ENCODE measurements at regions not wholly inside any gene's neighbourhood (a gene's known extent, or its start where the extent isn't known, plus 50 kb on each side); places are given as distances from the start of the nearest gene placed in this dataset.

DNA sequence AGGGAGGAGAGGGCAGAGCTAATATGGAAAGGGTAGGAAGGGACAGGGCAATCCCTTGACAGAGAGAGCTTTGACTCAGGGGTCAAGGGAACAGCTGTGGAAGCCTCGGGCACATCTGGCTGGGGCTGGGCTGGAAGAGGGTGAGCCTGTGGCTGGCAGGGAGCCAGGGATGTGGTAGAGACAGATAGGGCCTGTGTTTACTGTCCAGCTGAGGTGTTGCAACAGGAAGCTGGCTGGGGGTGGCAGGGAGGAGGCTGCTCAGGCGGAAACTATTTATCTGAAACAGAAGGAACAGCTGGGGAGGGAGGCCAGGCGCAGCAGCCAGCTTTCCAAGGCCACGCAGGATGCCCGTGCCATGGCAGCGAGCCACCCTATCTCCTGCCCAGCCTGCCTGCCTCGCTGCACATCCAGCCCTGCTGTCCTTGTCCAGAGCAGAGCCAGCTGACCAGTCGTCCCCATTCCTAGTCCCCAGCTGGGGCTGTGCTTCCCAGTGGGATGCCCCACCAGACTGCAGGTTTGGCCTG is 264.7 kb downstream of the CYP26B1 start (continued):
- TF ChIP-seq, protein P1, sequence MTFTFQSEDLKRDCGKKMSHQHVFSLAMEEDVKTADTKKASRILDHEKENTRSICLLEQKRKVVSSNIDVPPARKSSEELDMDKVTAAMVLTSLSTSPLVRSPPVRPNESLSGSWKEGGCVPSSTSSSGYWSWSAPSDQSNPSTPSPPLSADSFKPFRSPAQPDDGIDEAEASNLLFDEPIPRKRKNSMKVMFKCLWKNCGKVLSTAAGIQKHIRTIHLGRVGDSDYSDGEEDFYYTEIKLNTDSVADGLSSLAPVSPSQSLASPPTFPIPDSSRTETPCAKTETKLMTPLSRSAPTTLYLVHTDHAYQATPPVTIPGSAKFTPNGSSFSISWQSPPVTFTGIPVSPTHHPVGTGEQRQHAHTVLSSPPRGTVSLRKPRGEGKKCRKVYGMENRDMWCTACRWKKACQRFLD (CRISPR knock-in tag; IDR thresholded peaks at IDR 0.05; ENCODE audit: borderline replicate concordance), result no peak
- TF ChIP-seq SMAD1 (CRISPR knock-in tag; IDR thresholded peaks at IDR 0.05; ENCODE audit: borderline replicate concordance, low read depth) (no peak), MYC (CRISPR knock-in tag; IDR thresholded peaks at IDR 0.05; ENCODE audit: borderline replicate concordance) (peak; percentile 67; the same call in 1 of the 2 replicates), MTA3 (CRISPR knock-in tag; IDR thresholded peaks at IDR 0.05) (no peak), ZNF816 (CRISPR knock-in tag; IDR thresholded peaks at IDR 0.05; ENCODE audit: borderline replicate concordance) (peak; percentile 71; the same call in 1 of the 2 replicates), NKX3-1 (CRISPR knock-in tag; IDR thresholded peaks at IDR 0.05) (no peak), HOXA7 (CRISPR knock-in tag; IDR thresholded peaks at IDR 0.05) (no peak), TCF7 (IDR thresholded peaks at IDR 0.05; ENCODE audit: low read depth) (peak; percentile 64; the same call in 1 of the 2 replicates), ZBTB8A (CRISPR knock-in tag; IDR thresholded peaks at IDR 0.05; ENCODE audit: borderline replicate concordance, low read depth) (no peak), NCOA2 (CRISPR knock-in tag; IDR thresholded peaks at IDR 0.05) (peak; percentile 90), POLR2A (IDR thresholded peaks at IDR 0.05; ENCODE audit: insufficient read depth in 1 of 2, low read depth in 2 of 2, low read length in 2 of 2) (no peak), ZFP36L1 (CRISPR knock-in tag; IDR thresholded peaks at IDR 0.05) (peak; percentile 83; the same call in 1 of the 2 replicates), ZSCAN20 (CRISPR knock-in tag; IDR thresholded peaks at IDR 0.05; ENCODE audit: borderline replicate concordance) (peak; percentile 88; the same call in 1 of the 2 replicates), ZNF788 (CRISPR knock-in tag; IDR thresholded peaks at IDR 0.05; ENCODE audit: borderline replicate concordance) (peak; percentile 97; the same call in 1 of the 2 replicates), HHEX (CRISPR knock-in tag; IDR thresholded peaks at IDR 0.05) (no peak), ZNF253 (CRISPR knock-in tag; IDR thresholded peaks at IDR 0.05; ENCODE audit: borderline replicate concordance) (0 out of 2 replicates have a peak, but pooled peaks have one; percentile 48), TARDBP (CRISPR knock-in tag; IDR thresholded peaks at IDR 0.05) (peak; percentile 94), ZNF326 (CRISPR knock-in tag; IDR thresholded peaks at IDR 0.05; ENCODE audit: borderline replicate concordance) (no peak), THYN1 (CRISPR knock-in tag; IDR thresholded peaks at IDR 0.05; ENCODE audit: borderline replicate concordance, low read depth) (0 out of 2 replicates have a peak, but pooled peaks have one; percentile 38), RFXANK (CRISPR knock-in tag; IDR thresholded peaks at IDR 0.05) (0 out of 2 replicates have a peak, but pooled peaks have one; percentile 85), ZNF530 (CRISPR knock-in tag; IDR thresholded peaks at IDR 0.05; ENCODE audit: low read depth) (no peak)
- TF ChIP-seq, protein P2, sequence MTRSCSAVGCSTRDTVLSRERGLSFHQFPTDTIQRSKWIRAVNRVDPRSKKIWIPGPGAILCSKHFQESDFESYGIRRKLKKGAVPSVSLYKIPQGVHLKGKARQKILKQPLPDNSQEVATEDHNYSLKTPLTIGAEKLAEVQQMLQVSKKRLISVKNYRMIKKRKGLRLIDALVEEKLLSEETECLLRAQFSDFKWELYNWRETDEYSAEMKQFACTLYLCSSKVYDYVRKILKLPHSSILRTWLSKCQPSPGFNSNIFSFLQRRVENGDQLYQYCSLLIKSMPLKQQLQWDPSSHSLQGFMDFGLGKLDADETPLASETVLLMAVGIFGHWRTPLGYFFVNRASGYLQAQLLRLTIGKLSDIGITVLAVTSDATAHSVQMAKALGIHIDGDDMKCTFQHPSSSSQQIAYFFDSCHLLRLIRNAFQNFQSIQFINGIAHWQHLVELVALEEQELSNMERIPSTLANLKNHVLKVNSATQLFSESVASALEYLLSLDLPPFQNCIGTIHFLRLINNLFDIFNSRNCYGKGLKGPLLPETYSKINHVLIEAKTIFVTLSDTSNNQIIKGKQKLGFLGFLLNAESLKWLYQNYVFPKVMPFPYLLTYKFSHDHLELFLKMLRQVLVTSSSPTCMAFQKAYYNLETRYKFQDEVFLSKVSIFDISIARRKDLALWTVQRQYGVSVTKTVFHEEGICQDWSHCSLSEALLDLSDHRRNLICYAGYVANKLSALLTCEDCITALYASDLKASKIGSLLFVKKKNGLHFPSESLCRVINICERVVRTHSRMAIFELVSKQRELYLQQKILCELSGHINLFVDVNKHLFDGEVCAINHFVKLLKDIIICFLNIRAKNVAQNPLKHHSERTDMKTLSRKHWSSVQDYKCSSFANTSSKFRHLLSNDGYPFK (CRISPR knock-in tag; IDR thresholded peaks at IDR 0.05; ENCODE audit: borderline replicate concordance), result peak; percentile 37; the same call in 1 of the 2 replicates
- TF ChIP-seq, protein P3, sequence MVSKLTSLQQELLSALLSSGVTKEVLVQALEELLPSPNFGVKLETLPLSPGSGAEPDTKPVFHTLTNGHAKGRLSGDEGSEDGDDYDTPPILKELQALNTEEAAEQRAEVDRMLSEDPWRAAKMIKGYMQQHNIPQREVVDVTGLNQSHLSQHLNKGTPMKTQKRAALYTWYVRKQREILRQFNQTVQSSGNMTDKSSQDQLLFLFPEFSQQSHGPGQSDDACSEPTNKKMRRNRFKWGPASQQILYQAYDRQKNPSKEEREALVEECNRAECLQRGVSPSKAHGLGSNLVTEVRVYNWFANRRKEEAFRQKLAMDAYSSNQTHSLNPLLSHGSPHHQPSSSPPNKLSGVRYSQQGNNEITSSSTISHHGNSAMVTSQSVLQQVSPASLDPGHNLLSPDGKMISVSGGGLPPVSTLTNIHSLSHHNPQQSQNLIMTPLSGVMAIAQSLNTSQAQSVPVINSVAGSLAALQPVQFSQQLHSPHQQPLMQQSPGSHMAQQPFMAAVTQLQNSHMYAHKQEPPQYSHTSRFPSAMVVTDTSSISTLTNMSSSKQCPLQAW (CRISPR knock-in tag; IDR thresholded peaks at IDR 0.05), result peak; percentile 95

All from HepG2 (cell line).